NCI-H1694 treated with DMSO at 0.1 percent for 48 hours (cell line): ENCODE measurements at regions not wholly inside any gene's neighbourhood (a gene's known extent, or its start where the extent isn't known, plus 50 kb on each side); places are given as distances from the start of the nearest gene placed in this dataset.

Experiments used
- DNase-seq: peaks from one replicate; lab custom pipeline; 2025; lab: John Stamatoyannopoulos, UW

- no peak for DNase-seq
These were observed 136.0 kb upstream of the FAM20C start for GRCh38 chr7:56291-56913.

GRCh38 chr7:57071-57470 is 135.3 kb upstream of the FAM20C start:
- DNase-seq, result no peak

- peak; percentile 12 for DNase-seq
These were observed 134.7 kb upstream of the FAM20C start for GRCh38 chr7:57482-58255.

GRCh38 chr7:58316-58715 is 134.1 kb upstream of the FAM20C start:
- DNase-seq, result no peak

GRCh38 chr7:59079-60016 is 133.0 kb upstream of the FAM20C start:
- DNase-seq, result no peak

- DNase-seq, result no peak
These were observed 132.2 kb upstream of the FAM20C start for GRCh38 chr7:60017-60675.

- DNase-seq, result no peak
These were observed 131.7 kb upstream of the FAM20C start for GRCh38 chr7:60706-61105.

GRCh38 chr7:61111-61510 is 131.3 kb upstream of the FAM20C start:
- no peak for DNase-seq

- DNase-seq, result no peak
These were observed 130.6 kb upstream of the FAM20C start for GRCh38 chr7:61576-62360.

GRCh38 chr7:62361-63116 is 129.8 kb upstream of the FAM20C start:
- DNase-seq, result no peak

- DNase-seq, result no peak
These were observed 129.3 kb upstream of the FAM20C start for GRCh38 chr7:63117-63480.

- peak; percentile 30 for DNase-seq
These were observed 128.8 kb upstream of the FAM20C start for GRCh38 chr7:63521-64021.

- peak; percentile 87 for DNase-seq
These were observed 128.1 kb upstream of the FAM20C start for GRCh38 chr7:64098-64915.

GRCh38 chr7:64916-65341 is 127.4 kb upstream of the FAM20C start:
- DNase-seq, result no peak

GRCh38 chr7:65554-65953 is 126.8 kb upstream of the FAM20C start:
- peak; percentile 73 for DNase-seq

GRCh38 chr7:66296-66695 is 126.1 kb upstream of the FAM20C start:
- DNase-seq, result no peak

GRCh38 chr7:66741-67140 is 125.6 kb upstream of the FAM20C start:
- DNase-seq, result no peak

GRCh38 chr7:67661-68395 is 124.5 kb upstream of the FAM20C start:
- no peak for DNase-seq

- DNase-seq, result no peak
These were observed 123.7 kb upstream of the FAM20C start for GRCh38 chr7:68629-69028.
